ENCODE measurements at regions not wholly inside any gene's neighbourhood (a gene's known extent, or its start where the extent isn't known, plus 50 kb on each side); places are given as distances from the start of the nearest gene placed in this dataset.

DNA sequence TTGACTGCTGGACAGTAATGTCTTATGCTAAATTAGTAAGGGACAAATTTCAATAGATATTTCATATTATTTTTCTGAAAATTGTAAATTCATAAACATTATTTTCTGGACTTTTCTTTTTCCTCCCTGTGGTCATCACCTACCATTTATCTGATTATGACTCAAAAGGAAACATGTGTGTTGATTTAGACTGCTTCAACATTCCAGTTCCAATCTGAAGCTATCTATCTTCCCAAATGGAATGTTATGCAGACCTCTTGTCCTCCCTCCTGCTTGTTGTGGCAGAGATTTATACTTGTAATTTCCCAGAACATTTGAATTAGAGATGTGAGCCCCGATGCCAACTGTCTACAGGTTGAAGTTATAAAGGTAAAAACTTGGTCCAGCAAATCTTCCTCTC is 803.4 kb downstream of the TUSC7 start:
- TF ChIP-seq EZH2phosphoT487 (IDR thresholded peaks at IDR 0.05; ENCODE audit: borderline replicate concordance, low read length): no peak
- TF ChIP-seq EZH2 (IDR thresholded peaks at IDR 0.05; ENCODE audit: low read length, unreplicated experiment): no peak
- TF ChIP-seq, protein P1, sequence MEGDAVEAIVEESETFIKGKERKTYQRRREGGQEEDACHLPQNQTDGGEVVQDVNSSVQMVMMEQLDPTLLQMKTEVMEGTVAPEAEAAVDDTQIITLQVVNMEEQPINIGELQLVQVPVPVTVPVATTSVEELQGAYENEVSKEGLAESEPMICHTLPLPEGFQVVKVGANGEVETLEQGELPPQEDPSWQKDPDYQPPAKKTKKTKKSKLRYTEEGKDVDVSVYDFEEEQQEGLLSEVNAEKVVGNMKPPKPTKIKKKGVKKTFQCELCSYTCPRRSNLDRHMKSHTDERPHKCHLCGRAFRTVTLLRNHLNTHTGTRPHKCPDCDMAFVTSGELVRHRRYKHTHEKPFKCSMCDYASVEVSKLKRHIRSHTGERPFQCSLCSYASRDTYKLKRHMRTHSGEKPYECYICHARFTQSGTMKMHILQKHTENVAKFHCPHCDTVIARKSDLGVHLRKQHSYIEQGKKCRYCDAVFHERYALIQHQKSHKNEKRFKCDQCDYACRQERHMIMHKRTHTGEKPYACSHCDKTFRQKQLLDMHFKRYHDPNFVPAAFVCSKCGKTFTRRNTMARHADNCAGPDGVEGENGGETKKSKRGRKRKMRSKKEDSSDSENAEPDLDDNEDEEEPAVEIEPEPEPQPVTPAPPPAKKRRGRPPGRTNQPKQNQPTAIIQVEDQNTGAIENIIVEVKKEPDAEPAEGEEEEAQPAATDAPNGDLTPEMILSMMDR (conservative IDR thresholded peaks at IDR 0.05; ENCODE audit: low read depth, low read length): no peak
- intact Hi-C loops (cut with micrococcal nuclease): no loop called here

DNA sequence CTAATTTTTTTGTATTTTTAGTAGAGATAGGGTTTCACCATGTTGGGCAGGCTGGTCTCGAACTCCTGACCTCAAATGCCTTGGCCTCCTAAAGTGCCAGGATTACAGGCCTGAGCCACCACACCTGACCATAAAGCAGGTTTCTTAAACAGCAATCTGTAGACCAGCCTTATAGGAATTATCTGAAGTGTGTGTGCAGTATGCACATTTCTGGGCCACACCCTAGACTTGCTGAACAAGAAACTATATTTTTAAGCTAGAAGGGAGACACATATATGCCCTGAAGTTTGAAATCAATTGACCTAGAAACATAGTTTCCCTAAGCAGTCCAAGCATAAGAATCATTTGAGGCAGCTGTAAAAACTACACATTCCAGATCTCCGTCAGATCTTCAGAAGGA is 805.7 kb downstream of the TUSC7 start:
- H3K4me2 ChIP-seq (ENCODE audit: low read length): no peak overlapping the region
- peaks cover 19% of the 10 kb centered on the region for H3K9me3 ChIP-seq (ENCODE audit: low read length)
- no peak overlapping the region for H3K9ac ChIP-seq (ENCODE audit: low read length)
- no peak for DNase-seq
- H2AFZ ChIP-seq (ENCODE audit: low read length): no peak overlapping the region
- no peak for TF ChIP-seq EZH2 (IDR thresholded peaks at IDR 0.05; ENCODE audit: low read length, unreplicated experiment)
- TF ChIP-seq, protein P1 (conservative IDR thresholded peaks at IDR 0.05; ENCODE audit: low read depth, low read length): no peak
- TF ChIP-seq EZH2phosphoT487 (IDR thresholded peaks at IDR 0.05; ENCODE audit: borderline replicate concordance, low read length): no peak
- CTCF ChIA-PET: no interaction called here
- intact Hi-C loops (cut with micrococcal nuclease): no loop called here
- ATAC-seq: no peak
- H3K9me2 ChIP-seq (replicated peaks; ENCODE audit: low read length): no peaks in the 10 kb centered on the region
- BruUV-seq (replicated peaks): no TSS peak
- no peaks in the 10 kb centered on the region for H3K79me2 ChIP-seq (ENCODE audit: low read length)
- no peak overlapping the region for H3K27ac ChIP-seq (ENCODE audit: low read length)
- H3K36me3 ChIP-seq (ENCODE audit: low read depth, low read length): no peaks in the 10 kb centered on the region
- H3F3A ChIP-seq (ENCODE audit: low read length, unreplicated experiment): no peaks in the 10 kb centered on the region
- no peak overlapping the region for H3K4me3 ChIP-seq (ENCODE audit: low read length)
- no peaks in the 10 kb centered on the region for H3K4me1 ChIP-seq (ENCODE audit: insufficient read depth, low read length)
- no peaks in the 10 kb centered on the region for H4K20me1 ChIP-seq (ENCODE audit: low read length)
- POLR2A ChIA-PET (ENCODE audit: unreplicated experiment): no interaction called here
- H3K27me3 ChIP-seq (ENCODE audit: low read length): no peaks in the 10 kb centered on the region

More for the DNA sequence above, 803.4 kb downstream of the TUSC7 start:
- Histone ChIP-seq H4K20me1 (ENCODE audit: low read length) (no peaks in the 10 kb centered on the region), H3K9ac (ENCODE audit: low read length) (no peak overlapping the region), H3K4me1 (ENCODE audit: insufficient read depth, low read length) (no peaks in the 10 kb centered on the region), H3K27me3 (ENCODE audit: low read length) (no peaks in the 10 kb centered on the region), H2AFZ (ENCODE audit: low read length) (no peak overlapping the region), H3K9me3 (ENCODE audit: low read length) (peaks cover 23% of the 10 kb centered on the region), H3K36me3 (ENCODE audit: low read depth, low read length) (no peaks in the 10 kb centered on the region), H3K4me3 (ENCODE audit: low read length) (no peak overlapping the region), H3K27ac (ENCODE audit: low read length) (no peak overlapping the region), H3F3A (ENCODE audit: low read length, unreplicated experiment) (no peaks in the 10 kb centered on the region), H3K4me2 (ENCODE audit: low read length) (no peak overlapping the region), H3K9me2 (replicated peaks; ENCODE audit: low read length) (no peaks in the 10 kb centered on the region), H3K79me2 (ENCODE audit: low read length) (no peaks in the 10 kb centered on the region)
- CTCF ChIA-PET: no interaction called here
- no peak for DNase-seq
- POLR2A ChIA-PET (ENCODE audit: unreplicated experiment): no interaction called here
- ATAC-seq: no peak
- no TSS peak for BruUV-seq (replicated peaks)

DNA sequence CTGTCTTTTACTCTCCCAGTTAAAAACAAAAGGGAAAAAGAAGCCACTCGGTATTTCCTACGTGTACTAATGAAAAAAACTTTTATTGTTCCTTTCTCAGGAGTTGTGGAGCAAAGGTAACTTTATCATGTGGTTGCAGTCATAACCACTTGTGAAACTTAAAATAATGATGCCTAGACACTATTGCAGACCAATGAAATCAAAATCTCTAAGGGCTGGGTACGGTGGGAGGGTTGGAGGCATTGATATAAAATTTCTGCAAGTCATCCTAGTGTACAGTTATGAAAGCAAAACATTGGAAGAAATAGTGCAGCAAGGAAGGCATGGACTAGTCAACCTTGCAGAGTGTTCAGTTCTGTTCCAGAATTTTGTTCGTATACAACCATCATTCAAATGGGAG is 808.8 kb downstream of the TUSC7 start:
- ATAC-seq: no peak
- H3K27ac ChIP-seq (ENCODE audit: low read length): no peak overlapping the region

More for the DNA sequence above, 808.8 kb downstream of the TUSC7 start:
- Histone ChIP-seq H3K9me2 (replicated peaks; ENCODE audit: low read length) (no peaks in the 10 kb centered on the region), H3K9ac (ENCODE audit: low read length) (no peak overlapping the region), H3K4me1 (ENCODE audit: insufficient read depth, low read length) (no peaks in the 10 kb centered on the region), H3K4me3 (ENCODE audit: low read length) (no peak overlapping the region), H3F3A (ENCODE audit: low read length, unreplicated experiment) (no peaks in the 10 kb centered on the region), H4K20me1 (ENCODE audit: low read length) (no peaks in the 10 kb centered on the region), H3K9me3 (ENCODE audit: low read length) (peaks cover 19% of the 10 kb centered on the region), H2AFZ (ENCODE audit: low read length) (no peak overlapping the region), H3K4me2 (ENCODE audit: low read length) (no peak overlapping the region), H3K79me2 (ENCODE audit: low read length) (no peaks in the 10 kb centered on the region), H3K36me3 (ENCODE audit: low read depth, low read length) (no peaks in the 10 kb centered on the region), H3K27me3 (ENCODE audit: low read length) (no peaks in the 10 kb centered on the region)
- ChIA-PET POLR2A (ENCODE audit: unreplicated experiment) (no interaction called here), CTCF (no interaction called here)
- intact Hi-C loops (cut with micrococcal nuclease): no loop called here
- DNase-seq: no peak
- no TSS peak for BruUV-seq (replicated peaks)
- TF ChIP-seq EZH2phosphoT487 (IDR thresholded peaks at IDR 0.05; ENCODE audit: borderline replicate concordance, low read length) (no peak), EZH2 (IDR thresholded peaks at IDR 0.05; ENCODE audit: low read length, unreplicated experiment) (no peak)
- TF ChIP-seq, protein P1 (conservative IDR thresholded peaks at IDR 0.05; ENCODE audit: low read depth, low read length): no peak

Data from PC-3 (cell line).